HL-60 (cell line): ENCODE measurements at regions not wholly inside any gene's neighbourhood (a gene's known extent, or its start where the extent isn't known, plus 50 kb on each side); places are given as distances from the start of the nearest gene placed in this dataset.

Experiments used
- DNase-seq, 2 experiments: peaks; one replicate each; pipeline ENCODE4 v3.0.0-alpha.2; 2010 to 2020; ENCODE audit warnings: low read depth in 1 of 2, low spot score in 1 of 2
- H3K27ac ChIP-seq: fragments of 250-450 bp; sonication (Bioruptor Pico); replicated peaks from 2 replicates; pipeline ENCODE4 v1.5.1; 2020; ENCODE audit warnings: mild to moderate bottlenecking, moderate library complexity
- H3K27me3 ChIP-seq: fragments of 250-450 bp; sonication (Bioruptor Pico); 2 replicates; pipeline ENCODE4 v1.5.1; 2021; ENCODE audit warnings: mild to moderate bottlenecking, moderate library complexity; ENCODE audit not compliant: insufficient read depth, poor library complexity, severe bottlenecking
- H3K4me3 ChIP-seq: replicated peaks from 2 replicates; pipeline ENCODE4 v1.5.1; 2011; ENCODE audit warnings: mild to moderate bottlenecking, control low read depth, low read length; ENCODE audit not compliant: insufficient read depth
- CTCF ChIP-seq: IDR thresholded peaks from one replicate; pipeline ENCODE4 v1.5.1; 2011; ENCODE audit warnings: low read length, control low read depth, inconsistent platforms; ENCODE audit not compliant: insufficient read depth
- GABPA ChIP-seq: IDR thresholded peaks from 2 replicates; pipeline ENCODE4 v1.6.1; 2012; ENCODE audit warnings: low read depth
- POLR2AphosphoS5 ChIP-seq: IDR thresholded peaks from 2 replicates; pipeline ENCODE4 v1.6.1; 2012; ENCODE audit warnings: low read depth
- REST ChIP-seq: IDR thresholded peaks from 2 replicates; pipeline ENCODE4 v1.6.1; 2012; ENCODE audit warnings: low read depth; ENCODE audit not compliant: insufficient replicate concordance
- SPI1 ChIP-seq: IDR thresholded peaks from 2 replicates; pipeline ENCODE4 v1.6.1; 2012; ENCODE audit warnings: low read depth, mild to moderate bottlenecking, borderline replicate concordance

- TF ChIP-seq GABPA (no peak), REST (no peak), SPI1 (no peak), CTCF (no peak), POLR2AphosphoS5 (no peak)
These were observed 244.6 kb downstream of the POLR1F start for GRCh38 chr7:19464241-19464640.

GRCh38 chr7:19463581-19463980 is 245.3 kb downstream of the POLR1F start:
- DNase-seq, result no peak
- no peak overlapping the region for H3K27ac ChIP-seq
- no peak overlapping the region for H3K4me3 ChIP-seq
- TF ChIP-seq SPI1, result no peak
- no peak for TF ChIP-seq POLR2AphosphoS5
- no peak for TF ChIP-seq GABPA
- no peak for TF ChIP-seq CTCF
- no peak for TF ChIP-seq REST
- H3K27me3 ChIP-seq, result no peaks in the 10 kb centered on the region

More at GRCh38 chr7:19464241-19464640, 244.6 kb downstream of the POLR1F start:
- no peak overlapping the region for H3K4me3 ChIP-seq
- no peaks in the 10 kb centered on the region for H3K27me3 ChIP-seq
- no peak for DNase-seq
- H3K27ac ChIP-seq, result no peak overlapping the region

- Histone ChIP-seq H3K4me3 (no peak overlapping the region), H3K27ac (no peak overlapping the region), H3K27me3 (no peaks in the 10 kb centered on the region)
- DNase-seq, result no peak
- no peak for TF ChIP-seq GABPA
- TF ChIP-seq SPI1, result no peak
- TF ChIP-seq REST, result no peak
- no peak for TF ChIP-seq CTCF
- TF ChIP-seq POLR2AphosphoS5, result no peak
These were observed 253.2 kb downstream of the POLR1F start for GRCh38 chr7:19455623-19456022.
